ENCODE measurements at regions not wholly inside any gene's neighbourhood (a gene's known extent, or its start where the extent isn't known, plus 50 kb on each side); places are given as distances from the start of the nearest gene placed in this dataset.

DNA sequence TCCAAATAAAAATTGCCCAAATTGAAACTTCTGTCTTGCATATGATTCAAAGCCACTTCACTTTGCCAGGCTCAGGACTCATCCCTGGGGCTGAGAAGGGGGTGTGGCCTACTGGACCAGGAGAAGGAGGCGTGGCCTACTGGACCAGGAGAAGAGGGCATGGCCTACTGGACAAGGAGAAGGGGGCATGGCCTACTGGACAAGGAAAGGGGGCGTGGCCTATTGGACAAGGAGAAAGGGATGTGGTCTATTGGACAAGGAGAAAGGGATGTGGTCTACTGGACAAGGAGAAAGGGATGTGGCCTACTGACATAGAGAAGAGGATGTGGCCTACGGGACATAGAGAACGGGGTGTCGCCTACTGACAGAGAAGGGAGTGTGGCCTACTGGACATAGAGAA is 405.3 kb downstream of the RRAGC start:
- no peak for DNase-seq

- DNase-seq: no peak
These were observed 405.7 kb upstream of the POU3F1 start for GRCh38 chr1:38452246-38452645.

DNA sequence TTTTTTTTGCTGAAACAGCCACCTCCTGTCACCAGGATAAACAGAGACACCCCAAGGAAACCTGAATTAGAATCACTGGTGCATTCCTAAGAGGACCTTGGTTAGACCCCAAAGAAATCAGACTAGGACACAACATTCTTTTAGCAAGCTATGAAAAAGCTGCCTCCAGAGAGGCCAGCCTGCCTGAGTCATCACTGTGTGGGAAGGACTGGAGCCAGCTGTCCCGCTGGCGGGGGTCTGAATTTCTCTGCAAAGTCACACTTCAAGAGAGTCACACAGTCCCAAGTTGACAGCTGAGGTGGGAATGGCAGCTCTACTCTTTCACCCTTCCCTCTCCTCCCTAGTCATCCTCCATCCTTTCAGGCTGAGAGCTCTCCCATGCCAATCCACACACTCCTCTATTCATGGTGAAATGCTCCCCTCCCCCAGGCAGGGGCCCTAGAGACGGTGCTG is 405.0 kb upstream of the POU3F1 start:
- DNase-seq: no peak

DNA sequence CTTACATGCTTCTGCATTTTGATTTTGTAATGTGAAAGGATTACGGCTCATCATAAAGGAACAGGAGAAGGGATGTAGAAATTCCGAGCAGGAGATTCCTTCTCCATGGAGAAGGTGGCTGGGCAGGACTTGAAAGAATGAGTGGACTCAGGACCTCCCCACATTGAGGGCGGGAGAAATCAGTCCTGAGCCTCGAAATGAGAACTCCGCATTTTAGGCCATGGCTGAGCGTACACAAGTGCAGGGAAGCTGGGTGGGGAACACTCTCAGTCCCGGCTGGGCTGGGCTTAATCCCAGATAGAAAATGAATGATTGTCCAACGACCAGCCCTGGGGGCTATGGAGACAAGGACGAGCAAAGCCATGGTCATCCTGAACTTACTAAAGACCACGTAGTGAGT is 402.3 kb upstream of the POU3F1 start:
- DNase-seq: no peak

DNA sequence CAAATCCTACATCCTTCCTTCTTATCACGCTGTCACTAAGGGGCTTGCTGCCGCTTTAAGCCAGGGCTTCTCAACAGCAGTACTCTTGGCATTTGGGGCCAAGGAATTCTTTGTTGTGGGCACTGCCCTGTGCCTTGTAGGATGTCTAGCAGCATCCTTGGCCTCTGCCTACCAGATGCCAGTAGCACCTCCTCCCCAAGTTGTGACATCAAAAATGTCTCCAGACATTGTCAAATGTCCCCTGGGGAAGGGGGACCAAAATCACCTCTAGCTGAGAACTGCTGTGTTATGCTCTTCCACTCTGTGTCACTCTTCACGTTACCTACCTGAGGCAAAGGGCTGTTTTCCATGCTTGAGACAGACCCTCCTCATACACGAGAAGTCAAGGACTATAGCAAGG is 400.3 kb upstream of the POU3F1 start:
- no peak for DNase-seq

DNA sequence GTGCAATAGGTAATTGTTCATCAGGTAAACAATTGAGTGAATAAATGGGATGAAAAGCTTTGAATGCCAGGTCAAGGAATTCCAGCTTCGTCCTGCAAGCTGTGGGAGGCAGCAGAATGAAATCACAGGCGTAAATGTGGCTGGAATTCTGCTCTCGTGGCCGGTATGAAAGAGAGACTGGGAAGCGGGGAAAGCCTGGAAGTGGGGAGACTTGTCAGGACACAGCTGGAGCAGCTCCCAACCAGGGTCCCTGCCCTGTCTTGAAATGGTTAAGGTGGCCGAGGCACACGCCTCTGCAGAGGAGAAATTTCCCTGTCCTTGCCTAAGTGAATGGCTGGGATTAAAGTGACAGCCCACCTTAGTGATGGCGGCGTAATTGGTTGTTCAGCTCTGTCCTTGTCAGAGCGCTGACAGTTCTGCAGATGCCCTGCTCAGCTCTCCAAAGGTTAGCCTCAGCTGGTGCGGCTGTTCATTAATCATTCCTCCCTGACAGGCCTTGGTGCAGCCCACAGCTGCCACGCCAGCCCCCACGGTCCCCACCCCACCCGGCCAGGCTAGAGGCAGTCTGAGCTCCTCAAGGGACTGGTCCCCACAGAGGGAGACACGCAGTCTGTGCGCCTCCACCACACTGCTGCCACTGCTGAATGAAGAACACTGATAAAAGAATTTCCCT is 398.3 kb upstream of the POU3F1 start:
- DNase-seq: no peak

DNA sequence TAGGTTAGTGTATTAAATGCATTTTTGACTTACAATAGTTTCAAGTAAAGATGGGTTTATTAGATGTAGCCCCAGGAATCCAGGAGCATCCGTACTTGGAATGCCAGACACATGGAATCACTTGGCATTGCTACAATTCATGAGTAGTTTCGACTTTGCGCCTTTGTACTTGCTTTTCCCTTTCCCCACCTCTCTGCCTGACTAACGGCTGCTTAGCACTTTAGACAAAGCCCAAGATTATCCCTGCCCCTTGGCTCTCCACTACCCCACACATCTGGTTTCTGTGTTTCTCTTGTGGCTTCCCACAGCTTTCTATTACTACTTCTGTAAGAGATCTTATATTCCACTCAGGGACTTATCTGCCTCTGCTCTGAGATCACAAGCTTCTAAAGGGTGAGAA is 397.7 kb upstream of the POU3F1 start:
- DNase-seq: no peak

DNA sequence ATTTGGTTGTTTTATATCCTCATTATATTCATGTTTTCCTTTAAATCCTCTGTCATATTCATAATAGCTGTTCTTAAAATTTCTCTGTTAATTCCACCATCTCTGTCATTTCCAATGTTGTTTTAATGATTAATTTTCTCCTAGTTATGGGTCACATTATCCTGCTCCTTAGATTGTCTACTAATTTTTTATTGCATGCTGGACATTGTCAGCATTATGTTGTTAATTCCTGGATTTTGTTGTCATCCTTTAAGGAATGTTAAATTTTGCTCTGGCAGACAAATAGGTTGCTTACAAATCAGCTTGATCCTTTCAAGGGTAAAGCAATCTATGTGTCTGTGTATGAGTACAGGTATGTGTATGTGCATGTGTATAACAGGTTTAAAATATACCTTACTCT is 393.8 kb upstream of the POU3F1 start:
- no peak for DNase-seq

GRCh38 chr1:38436749-38437148 is 390.2 kb upstream of the POU3F1 start:
- DNase-seq: no peak

- DNase-seq: no peak
These were observed 389.4 kb upstream of the POU3F1 start for GRCh38 chr1:38436006-38436405.

GRCh38 chr1:38433084-38433722 is 386.6 kb upstream of the POU3F1 start:
- no peak for DNase-seq

DNA sequence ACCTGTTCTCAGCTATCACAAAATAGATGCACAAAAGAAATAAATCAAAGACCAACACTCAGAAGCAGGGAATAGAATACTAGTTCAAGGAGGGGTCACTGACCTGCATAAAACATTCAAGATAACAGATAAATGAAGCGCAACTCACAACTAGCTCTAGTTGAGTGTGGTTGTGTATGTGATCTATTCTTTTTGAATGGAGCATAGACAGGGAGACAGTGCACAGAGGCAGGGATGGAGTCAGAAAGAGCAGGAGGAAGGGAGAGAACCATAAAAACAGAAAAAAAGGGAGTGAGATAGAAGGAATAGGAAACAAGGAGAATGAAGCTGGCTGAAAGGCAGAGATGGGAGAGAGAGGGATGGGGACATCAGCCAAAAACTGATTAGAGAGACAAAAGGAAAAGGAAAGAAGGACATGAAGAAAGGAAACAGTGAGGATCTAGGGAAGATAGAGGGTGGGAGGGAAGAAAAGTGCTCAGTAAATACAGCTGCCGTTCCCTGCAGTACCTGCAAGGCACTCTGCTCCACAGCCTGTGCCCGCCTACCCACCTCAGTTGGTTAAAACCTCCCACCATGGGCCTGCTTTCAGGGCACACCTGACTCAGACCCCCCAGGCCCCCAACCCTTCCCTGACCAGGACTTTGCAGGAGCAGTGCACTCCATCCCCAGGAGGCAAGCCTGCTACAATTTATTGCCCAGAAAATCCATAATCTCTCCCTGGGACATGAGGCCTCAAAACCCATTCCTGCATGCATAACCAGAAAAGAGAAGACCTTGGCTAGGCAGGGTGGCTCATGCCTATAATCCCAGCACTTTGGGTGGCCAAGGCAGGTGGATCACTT is 385.2 kb upstream of the POU3F1 start:
- no peak for DNase-seq

DNA sequence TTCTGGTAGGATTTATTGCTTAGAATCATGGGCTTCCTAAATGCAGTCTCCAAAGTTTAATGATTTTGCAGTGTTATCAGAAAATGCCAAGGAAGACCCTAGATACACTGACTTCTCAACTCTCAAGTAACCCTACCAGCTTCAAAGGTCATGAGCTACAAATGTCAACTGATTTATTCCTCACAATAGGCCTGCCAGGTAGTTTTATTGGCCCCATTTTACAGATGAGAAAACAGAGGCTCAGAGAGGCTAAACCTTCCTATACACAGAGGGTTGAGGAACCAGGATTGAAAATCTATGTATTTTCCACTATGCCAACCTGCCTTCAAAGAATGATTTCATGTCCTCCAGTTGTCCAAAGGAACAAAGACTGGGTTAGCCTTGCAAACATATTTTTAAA is 384.4 kb upstream of the POU3F1 start:
- no peak for DNase-seq

- DNase-seq: no peak
These were observed 378.1 kb upstream of the POU3F1 start for GRCh38 chr1:38424677-38425076.

- no peak for DNase-seq
These were observed 374.1 kb upstream of the POU3F1 start for GRCh38 chr1:38420666-38421065.

DNA sequence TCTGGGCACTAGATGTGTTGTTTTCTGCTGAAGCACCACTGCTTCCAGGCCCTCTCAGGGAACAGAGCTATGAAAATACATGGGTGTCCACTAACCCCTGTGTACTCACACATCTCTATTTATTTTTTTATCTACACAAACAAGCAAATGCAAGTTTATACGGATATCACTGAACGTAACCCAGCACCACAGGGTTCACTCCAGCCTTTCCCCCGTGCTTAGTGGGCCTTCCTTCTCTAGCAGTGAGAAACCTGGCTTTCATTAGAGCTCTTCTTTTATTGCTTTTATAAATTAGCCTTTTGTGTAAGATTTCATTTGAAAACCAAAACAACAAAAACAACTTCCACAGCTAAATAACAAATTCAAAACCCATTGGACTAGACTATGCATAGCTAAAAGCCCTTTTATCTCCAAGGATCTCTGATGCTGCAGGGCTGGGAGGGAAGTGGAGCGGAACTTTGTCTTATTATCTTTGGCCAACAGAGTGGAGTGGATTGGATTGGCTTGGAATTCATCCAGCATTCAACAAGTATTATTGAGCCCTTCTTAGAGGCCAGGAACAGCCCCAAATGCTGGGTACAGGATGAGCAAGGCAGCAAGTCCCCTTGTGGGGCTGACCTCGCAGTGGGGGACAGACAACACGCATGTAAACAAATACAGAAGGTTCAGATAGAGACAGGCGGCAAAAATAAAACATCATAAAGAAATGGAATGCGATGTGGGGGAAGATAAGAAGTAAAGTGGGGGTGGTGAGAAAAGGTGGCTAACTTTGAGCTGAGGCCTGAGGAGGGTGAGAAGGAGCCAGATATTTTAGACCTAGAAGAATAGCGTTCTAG is 371.8 kb upstream of the POU3F1 start:
- DNase-seq: no peak

DNA sequence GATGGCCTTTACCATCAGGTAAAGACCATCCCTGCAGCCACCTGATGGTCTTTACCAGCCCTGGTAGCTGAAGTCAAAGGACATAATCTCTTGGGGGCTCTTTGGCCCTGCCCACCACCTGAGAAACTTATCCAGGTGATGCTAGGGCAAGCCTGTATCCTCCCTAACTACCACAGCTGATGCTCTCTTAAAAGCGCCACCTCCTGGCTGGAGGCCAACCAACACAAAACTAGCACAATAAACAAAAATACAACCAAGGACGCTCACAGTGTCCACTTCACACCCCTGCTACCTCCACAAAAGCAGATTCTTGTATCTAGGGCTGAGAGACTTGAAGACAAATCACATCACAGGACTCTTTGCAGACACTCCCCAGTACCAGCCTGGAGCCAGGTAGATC is 357.1 kb upstream of the POU3F1 start:
- DNase-seq: no peak

- DNase-seq: no peak
These were observed 355.7 kb upstream of the POU3F1 start for GRCh38 chr1:38402230-38402815.

- no peak for DNase-seq
These were observed 350.0 kb upstream of the POU3F1 start for GRCh38 chr1:38396606-38397005.

DNA sequence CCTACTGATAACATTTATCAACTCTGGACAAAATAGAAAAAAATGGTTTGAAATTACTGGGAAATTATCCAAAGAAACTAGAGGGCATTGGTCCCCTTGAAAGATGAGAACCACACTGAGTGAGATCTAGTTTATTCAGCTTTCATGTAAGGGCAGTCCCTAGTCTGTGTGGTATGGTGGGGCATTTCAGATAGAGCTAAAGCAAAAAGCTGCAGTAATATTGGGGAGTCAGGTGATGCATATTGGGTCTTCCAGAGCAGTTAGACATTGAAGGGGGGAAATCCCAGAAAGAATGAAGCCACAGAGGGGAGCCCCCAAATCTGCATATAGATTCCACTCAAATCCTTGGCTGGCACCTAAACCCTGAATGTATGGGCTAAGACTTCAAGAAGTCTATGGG is 347.7 kb upstream of the POU3F1 start:
- no peak for DNase-seq

GRCh38 chr1:38392861-38393260 is 346.3 kb upstream of the POU3F1 start:
- DNase-seq: no peak

DNA sequence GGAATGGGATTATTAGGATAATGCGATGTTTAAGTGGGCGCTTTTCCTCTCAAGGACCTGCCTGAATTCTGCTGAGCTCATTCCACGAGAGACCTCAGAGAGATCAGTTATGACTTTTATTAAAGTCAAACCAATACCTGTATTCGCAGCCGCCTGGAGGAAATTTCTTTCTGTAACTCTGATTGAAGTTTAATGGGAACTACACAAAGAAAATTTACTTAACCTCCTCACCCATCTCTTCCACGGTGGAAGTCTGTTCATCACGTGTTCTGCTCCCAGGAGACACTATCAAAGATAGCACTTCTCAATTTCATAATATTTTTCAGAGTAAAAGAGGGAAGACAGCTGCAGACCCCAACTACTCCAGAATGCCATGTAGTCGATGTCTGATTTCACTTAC is 334.7 kb upstream of the POU3F1 start:
- DNase-seq: no peak

DNA sequence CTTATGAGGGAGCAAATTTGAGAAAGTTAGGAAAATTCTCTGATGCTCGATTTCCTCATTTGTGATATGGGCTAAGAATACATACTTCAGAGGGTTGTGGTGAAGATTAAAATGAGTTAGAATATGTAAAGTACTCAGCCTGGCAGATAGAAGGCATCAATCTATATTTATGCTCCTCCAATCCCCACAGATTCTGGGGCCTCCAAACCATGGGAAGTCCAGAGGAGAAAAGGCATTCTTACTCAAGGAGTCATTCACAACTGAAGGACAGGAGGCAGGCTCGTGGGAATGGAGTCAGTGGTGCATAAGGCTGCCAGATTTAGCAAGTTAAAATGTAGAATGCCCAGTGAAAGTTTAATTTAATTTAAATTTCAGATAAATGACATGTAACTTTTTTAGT is 330.0 kb upstream of the POU3F1 start:
- no peak for DNase-seq

Measured in activated effector memory CD4-positive, alpha-beta T cell treated with anti-CD3 and anti-CD28 coated beads, Interleukin-2, amount 50 U/mL, for 16 hours (primary cell).